ENCODE measurements at regions not wholly inside any gene's neighbourhood (a gene's known extent, or its start where the extent isn't known, plus 50 kb on each side); places are given as distances from the start of the nearest gene placed in this dataset.

DNA sequence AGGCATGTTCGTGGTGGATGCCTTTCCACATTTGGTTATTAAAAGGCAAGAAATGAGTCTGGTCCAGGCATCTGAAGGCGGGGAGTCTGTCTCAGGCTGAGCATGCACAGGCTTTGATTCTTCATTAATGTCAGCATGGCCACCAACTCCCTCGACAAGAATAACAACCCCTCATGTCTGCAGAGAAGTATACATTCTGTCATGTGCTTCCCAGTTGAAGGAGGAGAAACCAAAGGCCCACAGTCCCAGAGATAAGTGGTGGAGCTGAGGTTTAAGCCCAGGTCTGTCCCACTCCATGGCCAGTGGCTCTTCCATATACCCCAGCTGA, 61.6 kb upstream of the LAPTM5 start:
- DNase-seq (ENCODE audit: low spot score): no peak

GRCh38 chr1:30818568-30819243, 61.1 kb upstream of the LAPTM5 start:
- no peak for DNase-seq (ENCODE audit: low spot score)

DNA sequence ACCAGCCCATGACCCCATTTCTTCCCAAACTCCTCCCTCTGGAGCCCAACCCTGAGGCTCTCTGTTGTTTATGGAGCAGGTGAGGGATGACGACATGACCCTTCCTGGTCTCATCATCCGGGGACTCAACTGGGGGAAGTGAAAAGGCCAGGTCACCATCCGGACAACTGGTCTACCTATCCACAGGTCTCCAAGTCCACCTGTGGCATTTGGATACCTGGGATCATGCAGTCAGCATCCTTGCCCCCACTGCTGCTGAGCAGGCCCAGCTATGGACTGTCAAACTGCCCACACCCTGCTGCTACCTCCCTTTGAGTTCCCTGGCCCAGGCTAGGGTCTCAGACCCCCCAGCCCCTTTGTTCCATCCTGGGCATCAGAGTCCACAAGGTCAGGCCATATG, 60.0 kb upstream of the LAPTM5 start:
- DNase-seq (ENCODE audit: low spot score): no peak

GRCh38 chr1:30817077-30817438, 59.5 kb upstream of the LAPTM5 start:
- no peak for DNase-seq (ENCODE audit: low spot score)

- DNase-seq (ENCODE audit: low spot score): peak; percentile 89
Observed at GRCh38 chr1:30816211-30817076, 58.9 kb upstream of the LAPTM5 start.

GRCh38 chr1:30815556-30815955, 58.0 kb upstream of the LAPTM5 start:
- no peak for DNase-seq (ENCODE audit: low spot score)

DNA sequence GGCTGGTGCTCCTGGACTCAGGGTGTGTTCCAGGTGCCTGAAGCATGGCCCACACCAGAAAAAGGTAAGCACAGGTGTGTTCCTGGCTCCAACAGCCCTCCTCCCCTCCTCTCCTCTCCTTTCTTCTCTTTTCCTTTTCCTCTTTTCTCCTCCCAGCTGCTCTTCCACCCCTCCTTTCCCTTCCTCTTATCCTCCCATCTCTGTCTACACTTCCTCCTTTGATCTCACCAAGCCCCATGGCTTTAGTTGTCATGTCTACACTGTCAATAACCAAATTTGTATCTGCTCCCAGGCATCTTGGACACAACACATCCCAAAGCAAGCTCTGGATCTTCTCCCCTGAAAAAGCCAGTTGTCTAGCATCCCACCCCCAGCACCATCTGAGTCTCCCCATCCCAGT, 56.7 kb upstream of the LAPTM5 start:
- DNase-seq (ENCODE audit: low spot score): no peak

GRCh38 chr1:30812076-30812475, 54.5 kb upstream of the LAPTM5 start:
- no peak for DNase-seq (ENCODE audit: low spot score)

GRCh38 chr1:30811187-30811586, 53.6 kb upstream of the LAPTM5 start:
- DNase-seq (ENCODE audit: low spot score): no peak

DNA sequence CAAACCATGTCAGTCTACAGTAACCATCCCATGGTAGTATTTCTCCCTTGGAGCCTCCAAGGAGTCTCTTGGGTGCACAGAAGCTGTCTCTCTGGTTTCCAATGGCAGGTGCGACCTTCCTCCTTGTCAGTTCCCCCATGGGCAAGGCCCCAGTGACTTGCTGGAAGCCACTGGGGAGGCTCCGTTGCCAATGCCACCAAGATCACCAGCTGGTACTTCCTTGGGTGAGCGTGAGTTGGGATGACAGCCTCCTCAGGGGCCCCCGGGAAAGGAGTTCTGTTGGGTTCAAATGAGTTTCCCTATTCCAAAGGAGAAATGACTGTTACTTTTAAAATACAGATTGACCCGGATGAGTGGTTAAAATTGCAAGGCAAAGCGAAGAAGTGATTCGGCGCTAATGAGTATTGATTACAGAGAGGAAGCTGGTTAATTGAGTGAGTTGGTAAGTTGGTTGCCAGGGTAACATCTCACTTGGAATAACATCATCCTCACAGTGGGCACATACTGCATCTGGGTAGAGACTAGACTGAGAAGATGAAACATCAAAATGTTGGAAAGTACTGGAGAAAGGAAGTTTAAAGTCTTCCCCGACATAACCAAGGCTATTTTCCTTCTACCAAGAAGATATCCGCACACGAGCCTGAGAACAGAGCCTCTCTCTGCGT, 53.0 kb upstream of the LAPTM5 start:
- no peak for DNase-seq (ENCODE audit: low spot score)

GRCh38 chr1:30809514-30810263, 52.1 kb upstream of the LAPTM5 start:
- peak; percentile 45 for DNase-seq (ENCODE audit: low spot score)

DNA sequence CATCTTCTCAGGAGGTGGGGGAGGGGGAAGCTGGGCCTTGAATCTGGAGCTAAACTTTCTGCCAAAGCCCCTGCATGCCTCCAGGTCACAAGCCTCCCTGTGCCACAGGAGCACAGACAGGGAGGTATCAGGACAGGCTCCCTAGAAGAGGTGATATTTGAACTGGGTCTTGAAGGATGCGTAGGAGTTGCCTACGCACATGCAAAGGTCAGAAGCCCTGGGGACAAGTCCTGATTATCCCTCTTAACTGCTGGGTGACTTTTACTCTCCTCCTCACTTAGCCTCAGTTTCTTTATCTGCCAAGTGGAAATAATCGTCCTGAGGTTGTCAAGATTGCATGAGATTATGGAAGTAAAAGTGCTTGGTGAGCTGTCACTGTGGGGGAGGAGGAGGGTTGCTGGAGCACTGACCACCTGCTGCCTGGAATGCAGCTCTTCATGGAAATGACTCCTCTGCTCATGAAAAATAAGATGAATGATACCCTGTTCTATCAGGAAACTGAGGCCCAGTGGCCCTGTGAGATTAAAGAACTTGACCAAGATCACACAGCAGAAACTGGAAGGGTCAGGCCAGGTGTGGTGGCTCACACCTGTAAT, 50.6 kb upstream of the LAPTM5 start:
- DNase-seq (ENCODE audit: low spot score): no peak

DNA sequence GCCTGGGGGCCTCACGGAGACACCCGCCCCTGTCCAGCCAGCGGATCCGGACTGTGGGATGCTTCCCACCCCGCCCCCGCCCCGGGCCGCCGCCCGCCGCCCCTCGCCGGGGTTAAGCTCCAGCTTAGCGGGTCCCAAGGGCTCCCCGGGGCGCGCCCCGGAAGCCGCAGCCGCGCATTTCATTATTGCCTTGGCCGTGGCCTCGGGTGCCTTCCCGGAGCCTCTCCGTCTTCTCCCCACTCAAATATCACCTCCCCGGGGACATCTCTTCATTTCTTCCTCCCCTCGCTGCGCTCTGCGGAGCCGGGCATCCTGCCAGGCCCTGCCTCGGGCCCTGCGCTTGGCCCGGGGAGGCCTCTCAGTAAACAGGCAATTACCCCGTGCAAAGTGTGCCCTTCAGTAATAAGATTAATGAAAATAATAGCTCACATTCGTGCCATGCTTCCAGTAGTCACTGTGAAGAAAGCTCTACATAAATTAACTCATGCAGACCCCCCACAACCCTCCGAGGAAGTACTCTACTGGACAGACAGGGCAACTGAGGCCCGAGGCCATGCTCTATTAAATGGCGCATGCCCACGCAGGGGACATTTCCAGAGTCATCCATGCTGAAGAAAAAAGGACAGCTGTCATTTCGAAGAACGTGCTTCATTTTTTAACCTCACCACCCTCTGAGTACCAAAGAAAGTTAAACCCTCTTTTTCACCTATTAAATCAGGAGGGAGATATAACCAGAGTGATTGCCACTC, 49.9 kb upstream of the LAPTM5 start:
- peak; percentile 33 for DNase-seq (ENCODE audit: low spot score)
